ENCODE measurements at regions not wholly inside any gene's neighbourhood (a gene's known extent, or its start where the extent isn't known, plus 50 kb on each side); places are given as distances from the start of the nearest gene placed in this dataset.
"Not testable (repeated sequence)": the region's sequence is repeated elsewhere in the genome, so short reads cannot be mapped to it uniquely, and the experiment has no call there.

- DNase-seq: no peak
These were observed 108.4 kb downstream of the MINAR1 start for GRCh38 chr15:79540551-79540950.

- no peak for DNase-seq
These were observed 109.1 kb downstream of the MINAR1 start for GRCh38 chr15:79541196-79541595.

GRCh38 chr15:79543097-79543496 is 111.0 kb downstream of the MINAR1 start:
- DNase-seq: no peak

- DNase-seq: no peak
These were observed 117.1 kb downstream of the MINAR1 start for GRCh38 chr15:79549196-79549595.

- no peak for DNase-seq
These were observed 128.2 kb downstream of the MINAR1 start for GRCh38 chr15:79560384-79560783.

GRCh38 chr15:79561982-79562381 is 129.8 kb downstream of the MINAR1 start:
- DNase-seq: no peak

GRCh38 chr15:79562403-79562815 is 130.3 kb downstream of the MINAR1 start:
- DNase-seq: no peak

GRCh38 chr15:79562899-79563298 is 130.8 kb downstream of the MINAR1 start:
- no peak for DNase-seq

GRCh38 chr15:79570004-79570403 is 137.9 kb downstream of the MINAR1 start:
- no peak for DNase-seq

GRCh38 chr15:79572691-79573404 is 140.7 kb downstream of the MINAR1 start:
- DNase-seq: no peak

- not testable (repeated sequence) for DNase-seq
These were observed 142.5 kb downstream of the MINAR1 start for GRCh38 chr15:79574431-79575273.

GRCh38 chr15:79582650-79583049 is 150.5 kb downstream of the MINAR1 start:
- no peak for DNase-seq

GRCh38 chr15:79592126-79592525 is 160.0 kb downstream of the MINAR1 start:
- DNase-seq: no peak

GRCh38 chr15:79593119-79593869 is 161.2 kb downstream of the MINAR1 start:
- DNase-seq: no peak

- DNase-seq: no peak
These were observed 163.2 kb downstream of the MINAR1 start for GRCh38 chr15:79595306-79595705.

- DNase-seq: peak; percentile 38
These were observed 164.0 kb downstream of the MINAR1 start for GRCh38 chr15:79595995-79596622.

- no peak for DNase-seq
These were observed 166.5 kb downstream of the MINAR1 start for GRCh38 chr15:79598639-79599038.

GRCh38 chr15:79601405-79602086 is 169.4 kb downstream of the MINAR1 start:
- DNase-seq: no peak

GRCh38 chr15:79602180-79602579 is 170.0 kb downstream of the MINAR1 start:
- no peak for DNase-seq

- DNase-seq: no peak
These were observed 170.6 kb downstream of the MINAR1 start for GRCh38 chr15:79602731-79603130.

GRCh38 chr15:79606831-79607355 is 174.8 kb downstream of the MINAR1 start:
- DNase-seq: no peak

Data from CD4-positive, alpha-beta T cell treated with Interleukin-21 for 1 hour (primary cell).